GM19324 (cell line): ENCODE measurements at regions not wholly inside any gene's neighbourhood (a gene's known extent, or its start where the extent isn't known, plus 50 kb on each side); places are given as distances from the start of the nearest gene placed in this dataset.
"Not testable (repeated sequence)": the region's sequence is repeated elsewhere in the genome, so short reads cannot be mapped to it uniquely, and the experiment has no call there.

Experiments used
- ATAC-seq: cut with Tn5 transposase; IDR thresholded peaks from one replicate; pipeline ENCODE4 v1.9.1; 2021; ENCODE audit warnings: mild to moderate bottlenecking, moderate library complexity; ENCODE audit not compliant: unreplicated experiment, low FRiP score

DNA sequence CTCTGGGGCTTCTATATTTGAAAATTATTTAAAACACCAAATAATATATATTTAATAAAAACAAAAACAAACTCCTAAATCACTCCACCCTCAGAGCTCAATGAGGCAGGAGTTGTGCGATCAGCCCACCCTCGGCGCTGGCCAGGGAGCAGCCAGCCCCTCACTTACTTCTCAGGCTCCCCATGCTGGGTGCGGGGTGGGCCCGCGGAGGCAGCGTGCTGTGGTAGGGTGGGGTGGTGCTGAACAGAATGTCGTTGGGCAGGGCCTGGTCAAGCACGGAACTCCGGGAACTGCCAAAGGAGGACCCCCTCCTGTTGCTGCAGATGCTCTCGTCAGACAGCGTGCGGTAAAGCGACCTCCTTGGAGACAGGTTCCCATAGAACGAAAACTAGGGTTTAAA lies 204.5 kb downstream of the SIPA1L2 start:
- no peak for ATAC-seq

DNA sequence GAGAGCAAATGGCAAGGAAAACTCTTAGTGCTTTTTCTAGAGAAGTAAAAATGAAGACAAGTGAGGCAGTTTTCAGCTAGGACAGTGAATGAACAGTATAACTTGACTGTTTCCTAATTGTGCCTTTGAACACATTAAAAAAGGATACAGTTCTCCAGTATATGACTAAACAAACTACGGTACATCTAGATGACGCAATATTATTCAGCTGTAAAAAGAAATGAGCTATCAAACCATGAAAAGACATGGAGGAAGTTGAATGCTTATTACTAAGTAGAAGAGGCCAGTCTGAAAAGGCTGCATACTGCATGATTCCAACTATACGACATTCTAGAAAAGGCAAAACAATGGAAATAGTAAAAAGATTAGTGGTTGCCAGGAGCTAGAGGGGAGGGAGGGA lies 206.3 kb downstream of the SIPA1L2 start:
- ATAC-seq, result no peak

DNA sequence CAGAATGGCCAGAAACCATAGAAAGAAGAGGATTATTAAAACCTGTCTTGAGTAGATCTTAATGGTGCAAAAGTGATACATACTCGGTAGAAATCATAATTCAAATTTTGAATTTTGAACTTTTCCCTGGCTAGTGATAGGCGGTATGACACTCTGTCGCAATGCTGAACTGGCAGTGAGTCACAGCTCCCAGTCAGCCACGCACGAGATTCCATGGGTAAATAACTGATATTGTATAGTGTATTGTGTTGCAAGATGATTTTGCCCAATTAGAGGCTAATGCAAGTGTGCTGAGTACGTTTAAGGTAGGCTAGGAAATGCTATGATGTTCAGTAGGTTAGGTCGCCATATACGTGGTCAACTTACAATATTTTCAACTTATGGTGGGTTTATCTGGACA lies 207.0 kb downstream of the SIPA1L2 start:
- ATAC-seq, result no peak

DNA sequence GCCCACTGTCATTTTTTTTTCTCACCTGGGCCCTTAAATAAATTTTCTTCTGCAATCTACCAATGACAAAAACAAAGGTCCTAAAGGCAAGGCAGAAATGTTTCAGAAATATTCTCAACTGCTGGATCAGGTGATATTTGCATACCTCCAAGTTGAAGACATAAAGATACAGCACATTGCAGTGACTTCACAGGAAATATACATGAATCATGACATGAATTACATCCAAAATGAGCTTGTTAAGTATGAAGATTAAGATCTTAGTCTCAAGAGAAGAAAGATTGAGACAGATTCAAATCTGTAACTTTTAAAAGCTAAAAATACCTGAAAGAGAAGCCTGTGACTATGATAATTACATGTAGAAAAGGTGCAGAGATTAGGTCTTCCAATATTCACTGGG lies 207.8 kb downstream of the SIPA1L2 start:
- ATAC-seq, result no peak

DNA sequence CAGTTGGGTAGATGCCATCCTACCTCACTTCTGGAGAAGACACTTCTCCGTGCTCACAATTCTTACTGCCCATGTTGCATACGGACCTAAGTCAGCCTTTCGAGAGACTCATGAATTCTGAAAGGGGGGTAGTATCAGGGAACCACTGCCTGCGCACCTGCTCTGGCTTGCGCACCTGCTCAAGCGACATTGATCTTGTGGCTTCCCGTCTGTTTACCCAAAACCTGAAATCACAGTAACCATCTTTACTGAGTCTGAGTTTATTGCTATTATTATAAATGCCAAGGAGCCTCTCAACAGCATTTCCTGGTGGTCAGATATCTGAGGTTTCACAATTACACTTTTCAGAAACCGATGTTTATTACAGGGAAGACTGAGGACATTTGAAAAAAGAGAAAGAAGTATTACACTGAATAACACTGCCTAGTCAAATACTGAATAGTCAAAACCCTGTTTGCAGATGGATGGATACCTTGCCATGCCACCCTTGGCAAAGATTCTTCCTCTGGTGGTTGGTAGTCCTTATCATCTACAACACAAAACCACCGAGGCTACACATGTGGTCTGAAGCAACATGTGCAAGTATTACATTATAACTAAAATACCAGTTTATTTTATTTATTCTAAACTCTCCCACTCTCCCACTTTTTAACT lies 208.7 kb downstream of the SIPA1L2 start:
- no peak for ATAC-seq

DNA sequence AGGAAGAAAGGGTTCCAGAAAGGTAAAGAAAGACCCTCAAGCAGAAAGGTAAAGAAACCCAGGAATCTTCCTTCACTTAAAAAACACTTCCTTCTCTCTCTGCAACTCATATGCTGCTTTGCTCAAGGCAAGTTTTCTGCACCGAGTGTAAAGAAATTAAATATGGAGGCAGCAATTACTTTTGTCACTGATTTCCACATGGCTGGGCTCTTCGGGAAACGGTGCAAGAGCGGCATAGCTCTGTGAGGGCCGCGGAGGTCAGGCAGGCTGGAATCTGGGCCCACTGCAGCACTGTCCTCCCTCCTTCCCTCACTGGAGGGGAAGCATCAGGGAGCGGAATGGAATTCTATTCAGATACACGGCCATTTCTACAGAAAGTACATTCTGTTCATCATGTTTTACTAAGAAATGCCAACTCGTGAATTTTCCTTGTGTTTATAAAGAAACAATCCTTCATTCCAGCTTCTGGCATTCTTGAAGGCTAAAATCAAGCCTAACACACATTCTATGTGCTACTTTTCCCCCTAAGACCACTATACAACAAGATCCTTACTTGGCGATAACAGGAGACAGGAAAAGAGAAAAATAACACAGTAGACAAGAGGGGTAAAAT lies 212.2 kb downstream of the SIPA1L2 start:
- no peak for ATAC-seq

DNA sequence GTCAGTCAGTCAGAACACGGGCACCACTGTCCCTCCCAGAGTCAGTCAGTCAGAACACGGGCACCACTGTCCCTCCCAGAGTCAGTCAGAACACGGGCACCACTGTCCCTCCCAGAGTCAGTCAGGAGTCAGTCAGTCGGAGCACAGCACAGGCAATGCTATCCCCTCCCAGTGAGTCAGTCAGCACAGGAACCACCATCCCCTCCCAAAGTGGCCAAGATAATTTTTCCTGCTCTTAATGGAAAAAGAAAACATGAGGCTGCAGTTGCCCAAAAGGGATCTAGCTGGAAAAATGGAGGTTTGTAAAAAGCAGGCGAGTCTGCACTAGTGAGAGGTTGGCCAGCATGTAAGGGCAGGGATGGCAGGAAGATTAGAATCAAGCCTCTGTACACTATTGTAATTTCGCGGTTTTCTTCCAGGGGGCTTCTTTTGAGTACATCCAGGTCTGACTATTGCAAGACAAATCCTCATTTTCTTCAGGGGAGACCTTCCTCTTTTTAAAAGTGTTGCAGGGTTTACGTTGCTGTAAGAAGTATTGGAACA lies 213.8 kb downstream of the SIPA1L2 start:
- no peak for ATAC-seq

DNA sequence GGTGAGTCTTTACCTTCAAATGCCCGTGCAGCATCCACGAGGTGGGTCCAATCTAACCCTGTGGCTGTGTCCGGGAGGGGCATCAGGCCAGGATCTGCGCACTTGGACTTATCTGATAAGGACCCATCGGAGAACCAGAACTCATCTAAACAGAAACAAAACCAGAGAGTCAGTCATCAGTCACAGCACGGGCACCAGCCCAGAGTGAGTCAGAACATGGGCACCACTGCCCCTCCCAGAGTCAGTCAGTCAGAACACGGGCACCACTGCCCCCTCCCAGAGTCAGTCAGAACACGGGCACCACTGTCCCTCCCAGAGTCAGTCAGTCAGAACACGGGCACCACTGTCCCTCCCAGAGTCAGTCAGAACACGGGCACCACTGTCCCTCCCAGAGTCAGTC lies 214.5 kb downstream of the SIPA1L2 start:
- not testable (repeated sequence) for ATAC-seq

DNA sequence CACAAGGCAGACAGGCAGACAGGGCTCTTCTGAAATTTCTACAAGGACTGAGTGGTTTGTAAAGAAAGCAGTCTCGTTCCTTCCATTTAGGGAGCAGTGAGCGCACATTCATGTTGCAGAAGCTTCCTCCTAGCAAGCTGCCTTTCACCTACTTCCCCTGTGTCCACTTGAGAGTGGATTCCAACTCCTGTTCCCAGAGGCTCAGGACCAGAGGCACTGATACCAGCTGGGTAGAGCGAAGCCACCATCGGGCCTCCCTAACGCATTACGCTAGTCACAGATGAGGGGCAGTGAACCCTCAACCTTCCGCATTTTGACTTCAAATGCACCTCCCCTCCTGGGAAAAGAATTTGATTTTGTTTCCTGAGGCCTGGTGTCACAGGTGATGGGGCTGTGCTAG lies 215.8 kb downstream of the SIPA1L2 start:
- no peak for ATAC-seq

DNA sequence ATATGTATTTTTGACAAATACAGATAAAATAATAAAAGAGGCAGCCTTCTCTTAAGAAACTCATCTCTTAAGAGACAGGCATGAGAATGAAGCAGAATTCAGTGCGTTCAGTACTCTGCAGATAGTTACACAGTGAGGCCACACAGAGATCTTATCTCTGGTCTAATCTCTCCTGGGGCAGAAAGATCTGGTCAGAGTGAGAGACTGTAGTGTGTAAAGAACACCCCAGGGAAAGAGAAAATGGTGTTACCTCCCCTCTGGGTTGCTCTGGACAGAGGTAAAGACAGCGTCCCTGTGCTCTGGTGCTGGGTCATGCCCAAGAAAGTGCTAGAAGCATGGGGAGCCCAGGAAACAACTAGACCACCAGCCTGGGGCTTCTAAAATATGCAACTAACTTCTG lies 216.3 kb downstream of the SIPA1L2 start:
- no peak for ATAC-seq

DNA sequence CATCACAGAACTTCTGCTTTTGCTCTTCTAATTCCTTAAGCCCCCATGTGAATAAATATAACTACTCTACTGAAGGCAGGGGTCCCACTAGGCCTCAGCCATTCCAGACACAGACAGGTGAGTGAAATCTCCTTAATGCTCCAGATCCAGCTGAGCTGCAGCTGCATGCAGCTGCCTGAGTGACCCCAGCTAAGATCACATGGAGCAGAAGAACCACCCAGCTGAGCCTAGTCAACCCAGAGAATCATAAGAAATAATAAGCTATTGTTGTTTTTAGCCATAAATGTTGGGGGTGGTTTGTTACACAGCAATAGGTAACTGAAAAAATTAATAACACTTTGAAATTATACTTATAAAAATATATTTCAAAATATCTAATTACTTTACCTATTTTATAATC lies 220.3 kb downstream of the SIPA1L2 start:
- ATAC-seq, result no peak

DNA sequence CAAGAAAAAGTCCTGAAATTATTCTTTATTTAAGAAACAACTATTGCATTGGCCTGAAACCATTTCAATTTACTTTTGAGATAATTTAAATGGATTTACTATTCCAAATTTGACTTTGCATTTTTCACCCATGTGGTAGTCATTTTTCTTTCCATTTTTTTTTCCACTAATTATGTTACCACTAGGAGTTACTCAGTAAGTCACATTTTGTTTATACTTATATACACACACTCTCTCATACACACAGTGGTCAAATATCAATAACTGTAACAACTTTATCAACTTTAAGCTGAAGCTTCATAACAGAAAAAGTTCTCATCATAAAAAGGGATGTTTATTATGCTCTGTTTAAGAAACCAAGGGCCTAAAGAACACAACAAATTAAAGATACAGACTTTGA lies 222.8 kb downstream of the SIPA1L2 start:
- no peak for ATAC-seq

DNA sequence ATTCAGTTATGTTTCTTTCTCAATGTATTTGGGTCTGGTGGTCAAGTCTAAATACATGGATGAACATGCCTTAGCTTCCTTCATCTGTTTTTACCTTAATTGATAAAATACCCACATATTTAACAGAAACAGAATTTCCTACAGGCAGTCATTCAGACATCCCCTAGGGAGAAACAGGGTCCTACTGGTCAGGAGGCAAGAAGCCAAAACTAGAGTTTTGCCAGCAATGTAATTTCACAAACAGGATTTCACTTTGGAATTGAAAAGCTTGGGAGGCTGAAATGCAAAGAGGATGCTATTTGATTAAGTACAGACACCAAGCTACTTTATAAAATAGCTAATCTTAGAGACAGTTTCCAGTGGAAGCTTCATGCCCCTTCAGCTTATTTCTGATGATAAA lies 224.2 kb downstream of the SIPA1L2 start:
- no peak for ATAC-seq

DNA sequence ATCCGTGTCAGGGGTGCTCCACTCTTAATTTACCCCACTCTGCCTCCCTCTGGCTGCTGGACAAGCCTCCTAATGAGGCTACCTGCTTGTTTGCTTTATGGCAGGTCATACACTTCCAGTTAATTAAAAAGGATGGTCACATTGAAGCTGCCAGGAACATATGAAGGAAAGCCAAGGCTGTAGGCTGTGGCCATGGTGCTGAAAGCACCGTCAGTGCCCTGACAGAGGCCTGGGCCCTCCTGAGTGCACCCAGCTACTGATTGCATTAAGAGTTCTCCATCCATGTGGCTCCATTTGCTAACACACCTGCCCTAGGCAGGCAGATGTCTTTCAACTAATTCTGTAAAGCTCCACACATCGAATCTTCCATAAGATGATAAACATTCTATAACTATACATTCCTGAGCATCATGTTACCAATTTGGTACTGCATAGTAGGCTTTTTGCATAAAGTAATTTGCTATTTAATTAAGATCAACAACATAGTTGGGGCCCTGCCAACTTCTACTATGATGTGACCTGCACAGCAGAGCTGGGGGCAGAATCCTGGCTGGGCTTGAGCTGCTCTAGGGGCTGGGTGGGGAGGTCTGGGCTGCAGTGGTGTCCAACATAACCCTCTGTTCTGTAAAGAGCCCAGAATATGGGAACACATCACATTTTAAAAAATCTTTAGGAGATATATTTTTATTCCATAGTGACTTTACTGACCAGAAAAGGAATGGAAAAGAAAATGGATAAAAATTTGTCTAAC lies 224.8 kb downstream of the SIPA1L2 start:
- ATAC-seq, result no peak

DNA sequence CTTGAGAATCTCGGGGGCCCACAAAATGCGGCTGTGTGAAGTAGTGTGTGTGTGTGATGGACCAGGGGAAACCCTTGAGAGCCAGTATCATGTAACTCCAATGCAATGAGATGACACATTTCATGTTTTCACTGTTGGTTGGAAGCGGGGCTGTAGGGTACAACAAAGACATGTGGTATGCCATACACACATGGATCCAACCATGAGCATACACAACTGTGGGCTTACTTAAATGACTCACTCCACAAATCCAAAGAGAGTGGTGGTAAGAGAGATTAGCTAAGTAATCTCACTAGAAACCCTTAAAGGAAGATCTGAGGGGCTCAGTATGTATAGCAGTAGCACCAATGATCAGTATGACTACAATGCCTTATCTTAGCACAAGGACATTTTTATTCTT lies 225.7 kb downstream of the SIPA1L2 start:
- no peak for ATAC-seq

DNA sequence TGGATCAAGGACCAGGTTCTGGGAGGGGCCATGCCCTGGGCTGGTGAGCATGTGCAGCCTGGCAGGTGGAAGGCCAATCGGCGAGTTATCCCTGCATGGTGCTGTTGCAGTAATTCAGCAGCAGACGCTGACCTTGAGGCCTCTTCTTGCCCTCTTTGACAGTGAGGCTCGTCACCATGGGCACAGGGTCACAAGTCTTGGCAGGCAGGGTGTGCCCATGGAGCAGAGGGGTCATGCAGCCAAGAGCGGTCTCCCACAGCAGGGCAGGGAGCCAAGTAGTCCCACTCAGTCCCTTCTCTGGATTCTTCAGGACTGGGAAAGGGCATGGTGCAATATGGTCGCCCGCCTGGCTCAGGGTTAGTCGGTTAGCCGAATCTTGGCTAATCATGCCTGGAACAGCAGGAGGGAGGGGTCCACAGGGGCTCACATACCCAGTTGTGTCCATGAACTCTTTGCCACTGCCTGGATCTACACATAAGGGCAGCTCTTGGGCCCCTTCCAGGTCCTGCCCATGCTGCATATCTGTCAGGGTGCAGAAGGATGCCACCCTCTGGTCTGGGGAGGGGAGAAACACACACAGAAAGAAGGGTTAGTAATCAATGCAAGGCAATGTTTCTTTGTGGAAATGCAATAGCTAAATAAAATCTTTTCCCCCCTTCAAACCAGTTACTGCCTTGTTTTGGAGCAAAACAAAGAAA lies 226.8 kb downstream of the SIPA1L2 start:
- no peak for ATAC-seq

DNA sequence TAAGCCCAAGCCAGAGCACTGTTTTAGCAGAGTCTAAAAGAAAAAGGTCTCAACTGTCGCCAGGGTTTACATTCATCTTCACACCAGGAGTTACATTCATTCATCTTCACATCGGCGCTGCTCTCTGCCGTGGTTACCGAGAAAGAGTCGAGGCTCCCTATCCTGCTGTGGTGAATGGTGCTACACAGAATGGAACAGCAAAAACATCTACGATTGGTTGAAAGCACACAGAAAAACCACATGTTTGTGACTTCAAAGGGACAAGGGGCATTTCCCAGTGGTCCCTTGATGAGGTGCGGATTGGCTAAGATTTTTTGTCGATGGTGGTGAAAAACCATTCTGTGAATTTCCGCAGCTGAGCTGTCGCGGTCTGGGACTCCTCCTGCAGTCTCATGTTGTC lies 231.1 kb downstream of the SIPA1L2 start:
- no peak for ATAC-seq

DNA sequence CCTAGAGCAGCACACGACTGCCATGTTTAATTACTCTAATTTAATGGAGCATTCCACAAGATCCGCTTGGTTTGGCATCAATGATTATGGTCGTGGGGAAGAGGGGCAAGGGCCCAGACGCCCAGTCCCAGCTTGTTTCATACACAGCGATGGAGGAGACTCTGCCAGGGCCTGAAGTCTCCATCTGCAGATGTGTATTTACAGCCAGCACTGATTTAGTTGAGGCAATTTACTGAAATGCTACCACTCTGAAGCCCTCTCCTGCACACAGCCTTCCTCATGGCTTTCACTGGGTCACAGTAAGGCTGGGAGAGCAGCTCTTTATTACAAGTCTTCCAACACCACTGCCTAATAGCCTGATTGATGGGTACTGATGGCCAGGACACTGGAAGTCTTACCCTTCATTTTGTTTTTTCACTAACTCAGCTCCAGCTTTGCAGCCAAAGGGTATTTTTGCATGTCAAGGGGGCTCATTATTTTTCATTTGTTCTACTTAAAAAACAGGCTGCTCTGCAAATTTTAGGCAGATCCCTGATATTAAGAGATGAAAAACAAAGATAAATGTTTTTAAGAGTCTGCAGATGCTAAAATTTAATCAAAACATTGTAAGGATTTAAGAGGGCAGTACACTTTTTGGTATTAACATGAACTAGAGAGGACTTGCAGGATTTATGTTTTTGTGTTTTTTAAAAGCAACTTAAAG lies 236.3 kb downstream of the SIPA1L2 start:
- ATAC-seq, result no peak

DNA sequence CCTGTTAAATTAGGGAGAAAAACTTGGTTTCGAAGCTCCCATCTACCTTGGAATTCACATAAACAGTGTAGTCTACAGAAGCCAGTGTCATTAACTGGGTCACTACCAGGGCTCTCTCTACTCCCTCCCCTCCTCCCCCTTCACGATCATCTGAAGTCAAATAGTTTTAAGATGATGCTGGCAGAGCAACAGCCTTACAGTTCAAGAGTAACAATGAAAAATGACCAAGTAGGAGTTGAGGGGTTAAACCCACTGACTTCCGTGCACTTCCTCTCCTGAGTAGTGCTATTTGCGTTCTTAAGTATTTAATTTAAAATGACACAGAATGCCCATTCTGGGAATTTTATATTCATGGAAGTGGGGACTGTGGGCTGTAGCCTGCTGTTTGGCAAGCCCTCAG lies 236.9 kb downstream of the SIPA1L2 start:
- ATAC-seq, result no peak

DNA sequence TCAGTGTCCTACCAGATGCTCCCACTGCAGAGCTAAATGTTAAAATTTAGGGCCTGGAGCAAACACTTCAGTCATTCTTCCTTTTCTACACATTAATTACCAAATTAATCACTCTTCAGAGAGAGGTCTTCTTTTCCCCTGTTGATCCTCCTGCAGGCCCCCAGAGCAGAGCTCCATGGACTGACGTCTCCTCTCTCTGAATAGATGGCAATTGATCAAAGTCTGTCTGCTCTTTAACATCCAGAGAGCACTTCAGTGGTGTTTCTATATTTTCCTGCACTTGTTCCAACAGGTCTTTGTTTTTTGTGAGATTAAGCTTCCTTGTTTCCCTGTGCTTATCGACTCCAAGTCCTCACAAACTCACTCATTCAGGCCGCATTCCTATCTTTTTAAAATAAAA lies 239.3 kb downstream of the SIPA1L2 start:
- no peak for ATAC-seq

DNA sequence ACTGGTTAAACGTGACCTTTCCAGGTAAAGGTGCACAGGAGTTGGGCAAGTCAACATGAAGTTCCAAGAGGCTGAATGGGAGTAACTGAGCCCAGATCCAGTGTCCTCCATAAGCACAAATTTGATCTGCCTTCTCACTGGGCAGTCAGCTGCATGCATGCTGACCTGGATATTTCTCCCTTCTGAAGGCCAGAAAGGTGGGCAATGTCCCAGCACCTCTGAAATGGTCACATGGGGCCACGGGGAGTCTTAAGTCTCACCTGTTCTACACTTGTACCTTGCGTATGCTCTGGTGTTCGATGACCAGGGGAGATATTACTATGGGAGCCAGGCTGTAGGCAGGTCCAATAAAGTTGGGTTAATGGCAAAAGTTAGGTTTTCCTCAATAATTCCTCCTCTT lies 240.2 kb downstream of the SIPA1L2 start:
- no peak for ATAC-seq
